ENCODE measurements at regions not wholly inside any gene's neighbourhood (a gene's known extent, or its start where the extent isn't known, plus 50 kb on each side); places are given as distances from the start of the nearest gene placed in this dataset.

DNA sequence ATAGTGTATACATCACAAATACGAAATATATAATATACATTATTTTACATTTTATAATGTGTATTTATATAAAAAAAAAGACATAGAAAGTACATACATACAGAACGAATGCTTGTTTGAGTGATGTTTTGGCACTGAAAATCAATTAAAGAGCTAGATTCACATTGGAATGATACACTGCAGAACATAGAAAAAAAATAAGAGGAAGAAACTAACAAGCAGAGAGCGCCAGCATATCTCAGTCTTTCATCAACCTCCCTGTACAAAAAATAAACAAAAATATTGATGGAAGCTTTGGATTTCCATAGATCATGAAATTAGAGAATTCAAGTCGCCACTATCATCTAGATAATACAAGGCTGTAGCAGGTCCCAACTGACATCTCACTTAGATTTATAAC lies 420.6 kb downstream of the CENPC start:
- no peak for DNase-seq (ENCODE audit: low read depth in 2 of 2)

DNA sequence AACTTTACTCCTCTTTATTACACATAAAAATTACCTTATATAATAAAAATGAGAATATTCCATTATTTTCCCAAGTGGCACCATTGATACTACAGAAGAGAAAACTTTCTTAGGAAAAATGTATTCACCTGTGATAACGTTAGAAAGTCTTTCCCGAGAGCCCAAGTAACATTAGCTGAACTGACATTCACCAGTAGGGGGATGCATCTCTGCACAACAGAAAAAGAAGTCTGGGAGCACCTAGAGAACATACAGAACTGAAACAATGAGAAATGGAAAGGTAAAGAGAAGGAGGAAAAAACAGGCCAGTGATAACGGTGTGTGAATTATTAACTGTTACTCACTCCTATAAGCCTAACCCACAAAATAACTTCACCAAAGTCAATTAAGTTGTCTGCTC lies 423.3 kb downstream of the CENPC start:
- DNase-seq (ENCODE audit: low read depth in 2 of 2): no peak

GRCh38 chr4:67120369-67120768 lies 424.9 kb downstream of the CENPC start:
- DNase-seq (ENCODE audit: low read depth in 2 of 2): no peak

- no peak for DNase-seq (ENCODE audit: low read depth in 2 of 2)
These were observed 436.0 kb downstream of the CENPC start for GRCh38 chr4:67109276-67109675.

DNA sequence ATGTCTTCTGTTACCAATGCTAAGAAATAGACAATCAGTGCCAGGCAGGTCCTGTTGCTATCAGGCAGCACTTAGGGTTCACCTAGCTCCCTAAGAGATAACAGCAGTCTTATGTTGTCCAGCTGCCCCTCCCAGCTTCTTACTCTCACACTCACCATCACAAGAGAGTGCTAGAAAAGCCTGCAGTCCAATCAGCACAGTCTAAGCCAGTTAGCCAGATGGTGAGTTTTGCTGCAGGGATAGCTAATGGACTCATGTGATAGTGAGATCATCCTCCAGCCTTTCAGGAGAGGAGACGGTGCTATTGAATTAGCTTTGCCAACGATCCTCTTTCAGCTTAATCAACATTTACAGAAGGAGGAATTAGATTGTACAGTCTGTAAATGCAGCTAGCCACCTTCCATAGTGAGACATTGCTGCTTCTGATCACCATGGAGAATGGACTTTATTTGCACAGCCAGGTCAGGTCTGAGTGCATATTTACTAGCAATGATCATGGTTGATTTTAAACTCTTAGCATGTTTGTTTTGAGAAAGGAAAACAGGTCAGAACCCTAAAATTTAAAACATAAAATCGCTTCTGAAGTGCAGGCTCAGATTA lies 438.3 kb downstream of the CENPC start:
- no peak for DNase-seq (ENCODE audit: low read depth in 2 of 2)

GRCh38 chr4:67104145-67104544 lies 441.2 kb downstream of the CENPC start:
- DNase-seq (ENCODE audit: low read depth in 2 of 2): no peak

DNA sequence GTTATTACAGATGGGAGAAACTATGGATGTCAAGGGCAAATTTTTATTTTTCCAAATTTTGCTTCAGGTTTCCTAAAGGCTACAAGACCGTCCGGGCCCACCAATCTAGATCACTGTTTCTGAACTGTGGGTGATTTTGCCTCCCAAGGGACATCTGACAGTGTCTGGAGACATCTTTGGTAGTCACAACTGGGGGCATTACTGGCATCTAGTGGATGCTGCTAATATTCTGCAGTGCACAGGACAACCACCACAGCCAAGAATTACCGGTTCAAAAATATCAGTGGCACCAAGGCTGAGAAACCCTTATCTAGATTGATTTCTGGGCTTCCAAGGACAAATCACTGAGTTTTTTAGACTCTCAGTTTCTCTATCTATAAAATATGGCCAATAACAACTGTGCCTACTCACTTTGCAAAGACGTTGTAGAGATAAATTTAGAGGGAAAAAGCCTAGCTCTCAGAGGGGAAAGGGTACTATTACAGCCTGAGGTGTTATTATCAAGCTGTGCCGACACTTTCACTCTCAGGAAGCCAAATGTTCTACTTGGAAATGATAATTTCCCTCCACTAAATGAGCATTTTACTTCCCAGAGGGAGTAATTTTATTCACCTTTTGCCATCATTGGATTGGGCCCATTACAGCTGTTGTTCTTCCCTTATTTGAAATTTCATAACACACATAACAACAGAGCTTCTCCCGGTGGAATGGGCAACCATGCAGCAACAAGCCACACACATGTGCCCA lies 442.1 kb downstream of the CENPC start:
- DNase-seq (ENCODE audit: low read depth in 2 of 2): no peak

DNA sequence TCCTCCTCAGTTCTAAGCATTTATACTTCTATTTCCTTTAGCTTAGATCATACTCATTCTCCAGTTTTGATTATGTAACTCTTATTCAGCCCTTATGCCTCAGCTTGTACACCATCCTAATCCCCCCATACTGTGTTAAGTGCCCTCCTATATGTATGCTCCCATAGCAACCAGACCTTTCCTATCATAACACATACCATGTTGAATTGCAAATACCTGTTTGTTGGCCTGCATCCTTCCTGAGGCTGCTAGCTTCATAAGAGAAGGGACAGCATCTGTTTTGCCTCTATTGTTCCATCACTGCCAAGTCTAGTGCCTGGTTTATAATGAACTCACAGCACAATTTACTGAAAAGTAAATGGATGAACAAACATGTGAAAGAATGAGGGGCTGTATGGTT lies 443.7 kb downstream of the CENPC start:
- DNase-seq (ENCODE audit: low read depth in 2 of 2): no peak

- DNase-seq (ENCODE audit: low read depth in 2 of 2): no peak
These were observed 453.0 kb downstream of the CENPC start for GRCh38 chr4:67092351-67092750.

- no peak for DNase-seq (ENCODE audit: low read depth in 2 of 2)
These were observed 453.6 kb downstream of the CENPC start for GRCh38 chr4:67091673-67092072.

DNA sequence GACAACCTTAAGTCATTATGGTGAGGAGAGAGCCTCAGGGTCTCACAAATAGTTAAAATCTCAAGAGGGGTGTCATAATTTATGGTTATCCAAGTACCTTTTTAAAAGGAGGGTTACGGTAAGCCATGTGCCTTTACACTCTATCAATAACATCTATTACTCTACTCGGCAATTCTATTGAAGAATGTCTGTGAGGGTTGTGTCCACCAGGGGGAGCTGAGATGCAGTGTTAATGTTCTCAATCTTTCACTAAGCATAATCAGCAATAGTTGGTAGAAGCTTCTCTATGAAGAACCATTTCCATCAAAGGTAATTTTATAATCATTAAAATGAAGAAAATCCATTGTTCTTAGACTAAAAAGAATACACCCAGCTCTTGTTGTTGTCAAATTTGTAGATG lies 457.4 kb downstream of the CENPC start:
- DNase-seq (ENCODE audit: low read depth in 2 of 2): no peak

- DNase-seq (ENCODE audit: low read depth in 2 of 2): no peak
These were observed 460.5 kb downstream of the CENPC start for GRCh38 chr4:67084783-67085182.

DNA sequence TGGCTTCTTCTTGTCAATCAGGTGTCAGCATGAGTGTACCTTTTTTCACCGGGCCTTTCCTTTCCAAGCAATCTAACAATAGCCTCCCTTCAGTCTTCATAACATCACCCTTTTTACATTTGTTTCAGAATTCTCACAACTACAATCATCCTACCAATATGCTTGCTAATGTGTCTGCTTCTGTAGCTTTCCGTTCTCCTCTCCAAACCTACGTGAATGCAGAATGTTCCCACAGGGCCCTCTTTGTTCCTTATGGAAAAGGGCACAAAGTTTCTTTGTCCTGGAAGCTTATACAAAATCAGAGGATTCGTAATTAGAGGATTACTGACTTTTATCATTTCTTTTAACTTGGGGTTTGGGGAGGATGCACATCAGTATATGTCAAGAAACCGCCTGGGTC lies 461.8 kb downstream of the CENPC start:
- DNase-seq (ENCODE audit: low read depth in 2 of 2): no peak

- DNase-seq (ENCODE audit: low read depth in 2 of 2): no peak
These were observed 462.6 kb downstream of the CENPC start for GRCh38 chr4:67082746-67083145.

- no peak for DNase-seq (ENCODE audit: low read depth in 2 of 2)
These were observed 465.2 kb downstream of the CENPC start for GRCh38 chr4:67080046-67080557.

DNA sequence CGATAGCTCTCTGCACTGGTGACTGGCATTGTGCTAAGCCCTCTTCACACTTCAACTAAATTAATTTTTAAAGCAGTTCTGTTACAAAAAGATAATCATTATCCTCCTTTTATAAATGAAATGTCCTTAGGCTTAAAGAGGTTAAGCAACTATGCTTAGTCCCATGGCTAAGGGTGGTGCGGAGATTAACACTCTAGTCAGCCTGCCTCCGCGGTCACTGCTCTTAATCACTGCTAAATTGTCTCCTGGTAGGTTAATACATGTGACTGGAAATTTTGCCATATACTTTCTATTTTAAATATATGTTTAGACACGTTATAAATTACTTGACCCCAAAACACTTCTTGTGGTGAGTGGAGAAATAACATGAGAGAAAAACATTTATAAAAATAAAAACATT lies 473.7 kb downstream of the CENPC start:
- no peak for DNase-seq (ENCODE audit: low read depth in 2 of 2)

- no peak for DNase-seq (ENCODE audit: low read depth in 2 of 2)
These were observed 490.0 kb downstream of the CENPC start for GRCh38 chr4:67055319-67055718.

DNA sequence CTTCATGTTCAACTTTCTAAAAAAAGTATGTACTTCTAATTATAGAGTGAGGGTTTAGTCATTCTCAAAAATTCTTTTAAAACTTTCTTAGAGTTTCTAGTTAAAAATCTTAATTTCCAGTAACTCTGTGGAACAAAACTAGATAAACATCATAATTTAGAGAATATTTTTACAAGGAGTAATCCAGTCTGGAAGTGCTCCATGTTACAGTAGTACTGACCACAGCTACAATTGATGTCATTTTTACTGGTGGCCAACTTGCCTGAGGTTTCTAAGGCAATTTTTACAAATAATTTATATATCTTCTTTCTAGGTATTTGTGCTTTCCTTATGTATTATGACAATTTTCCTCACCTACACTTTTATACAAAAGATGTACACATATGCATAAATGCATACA lies 490.4 kb downstream of the CENPC start:
- DNase-seq (ENCODE audit: low read depth in 2 of 2): no peak

DNA sequence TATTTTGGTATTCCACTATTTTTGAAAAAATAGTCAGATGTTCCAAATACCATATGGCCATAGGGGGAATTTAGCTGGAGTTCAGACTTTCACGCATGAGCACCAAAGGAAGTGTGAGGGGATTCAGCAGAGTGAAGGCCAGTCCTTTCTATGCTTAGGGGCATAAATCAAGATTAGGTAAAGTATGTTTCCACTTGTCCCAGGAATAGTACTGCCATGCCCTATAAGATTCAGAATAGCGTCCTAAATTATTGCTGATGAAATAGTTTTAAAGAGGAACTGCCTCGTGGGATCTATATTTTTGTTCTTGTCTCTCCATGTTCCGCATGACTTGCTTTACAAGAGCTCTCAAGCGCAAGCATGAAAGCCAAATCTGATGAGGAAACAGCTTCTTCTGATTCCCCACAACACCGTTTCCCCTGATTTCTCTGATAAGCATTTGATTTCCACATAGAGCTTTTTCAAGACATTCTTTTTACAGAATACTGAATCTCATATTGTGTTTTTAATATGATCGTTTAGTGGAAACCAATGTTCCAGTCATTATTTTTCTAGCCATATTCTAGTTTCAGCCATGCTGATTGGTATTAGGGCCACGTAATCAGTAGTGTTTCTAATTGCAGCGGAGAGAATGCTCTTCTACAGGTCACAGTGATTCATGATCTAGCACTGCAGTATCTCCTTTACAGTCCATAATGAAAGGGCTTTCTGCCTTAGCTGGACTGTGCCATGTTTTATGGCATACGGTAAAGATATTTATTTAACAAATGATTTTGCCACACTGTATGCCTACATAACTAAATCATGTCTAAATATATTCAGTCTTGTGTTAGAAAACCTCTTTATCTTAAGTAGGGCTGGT lies 492.3 kb downstream of the CENPC start:
- no peak for DNase-seq (ENCODE audit: low read depth in 2 of 2)

DNA sequence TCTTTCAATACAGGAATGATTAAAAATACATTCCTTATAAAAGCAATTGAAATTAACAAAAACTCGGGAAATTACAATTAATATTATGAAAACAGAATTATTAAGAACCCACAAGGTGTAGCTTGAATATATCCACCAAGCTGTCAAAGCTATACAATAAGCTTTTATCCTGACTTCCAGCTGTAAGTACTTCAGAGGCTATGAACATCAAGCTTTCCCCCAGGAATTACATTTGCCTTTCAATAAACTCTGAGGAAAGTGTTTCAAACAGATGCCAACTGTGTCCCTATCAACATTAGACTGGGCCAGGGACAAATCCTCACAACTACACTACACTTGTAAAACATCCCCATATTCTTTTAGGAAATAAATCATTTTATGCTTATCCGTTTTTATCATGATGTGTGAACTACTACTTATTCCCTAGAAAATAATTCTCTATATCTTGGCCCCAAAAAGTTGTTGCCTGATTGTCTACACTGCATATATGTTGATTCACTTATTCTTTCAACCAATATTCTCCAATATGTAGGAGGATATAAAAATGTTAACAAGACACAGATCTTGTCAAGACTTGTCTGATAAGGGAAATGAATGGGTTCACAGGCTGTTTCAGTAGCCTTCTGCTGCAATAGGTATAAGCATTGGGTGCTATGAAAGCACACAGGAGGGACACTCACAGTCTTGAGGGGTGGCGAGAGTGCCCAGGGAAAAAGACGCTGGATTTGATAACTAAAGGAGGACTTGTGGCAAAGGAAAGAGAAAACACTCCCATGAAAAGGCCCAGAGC lies 494.1 kb downstream of the CENPC start:
- no peak for DNase-seq (ENCODE audit: low read depth in 2 of 2)

GRCh38 chr4:67049446-67049845 lies 495.9 kb downstream of the CENPC start:
- DNase-seq (ENCODE audit: low read depth in 2 of 2): no peak

DNA sequence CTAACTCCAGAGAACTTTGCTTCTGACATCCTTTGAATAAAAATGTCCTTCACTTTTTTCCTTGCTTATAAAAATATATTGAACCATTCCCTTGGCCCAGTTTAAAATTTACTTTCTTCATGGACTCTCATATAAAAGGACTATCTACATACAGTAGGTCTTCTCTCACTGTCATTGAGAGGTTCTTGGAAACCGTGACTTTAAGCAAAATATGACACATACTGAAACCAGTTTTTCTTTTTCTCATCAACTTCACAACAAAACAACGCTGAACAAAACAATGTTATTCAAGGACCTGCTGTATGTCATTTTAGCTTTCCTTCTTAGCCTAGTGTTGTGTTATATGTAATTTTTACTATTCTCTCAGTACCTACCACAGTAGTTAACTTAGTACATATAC lies 496.8 kb downstream of the CENPC start:
- no peak for DNase-seq (ENCODE audit: low read depth in 2 of 2)

Measured in fibroblast of skin of left biceps (primary cell).